IMR-90 (cell line): ENCODE measurements at regions not wholly inside any gene's neighbourhood (a gene's known extent, or its start where the extent isn't known, plus 50 kb on each side); places are given as distances from the start of the nearest gene placed in this dataset.

ENCODE experiments used
- ATAC-seq: fragments of 200-7000 bp; cut with Tn5 transposase; 2 replicates; pipeline ENCODE4 v1.9.1; 2020; ENCODE audit warnings: low read depth, mild to moderate bottlenecking, moderate library complexity
- BruUV-seq: library from RNA; stranded (reverse); fragments of 400-500 nt; replicated peaks from 2 replicates; lab custom pipeline; 2021; lab: Mats Ljungman, UMichigan
- CTCF ChIA-PET: fragments of 300-600 bp; formaldehyde crosslinking; extraction: SDS; loops from one replicate; lab custom pipeline; 2021; ENCODE audit warnings: antibody characterized with exemption; lab: Yijun Ruan, JAX
- POLR2A ChIA-PET: fragments of 300-600 bp; sonication (Branson Sonifier 250); formaldehyde crosslinking; loops from one replicate; lab custom pipeline; 2022; ENCODE audit warnings: antibody characterized with exemption; ENCODE audit not compliant: unreplicated experiment; lab: Charles Lee
- DNase-seq: peaks from one replicate; pipeline ENCODE4 v3.0.0; 2013
- H2AFZ ChIP-seq: replicated peaks from 2 replicates; pipeline ENCODE3; 2013; ENCODE audit warnings: low read length, mild to moderate bottlenecking; ENCODE audit not compliant: poor library complexity
- H2AK5ac ChIP-seq: 2 replicates; pipeline ENCODE4 v1.6.1; 2013; ENCODE audit warnings: low read depth, low read length, inconsistent platforms
- H2AK9ac ChIP-seq: replicated peaks from 2 replicates; pipeline ENCODE3; 2013; ENCODE audit warnings: mild to moderate bottlenecking, low read depth, low read length, moderate library complexity; ENCODE audit not compliant: poor library complexity
- H2BK120ac ChIP-seq: 2 replicates; pipeline ENCODE4 v1.6.1; 2013; ENCODE audit warnings: low read depth, low read length, inconsistent platforms
- H2BK15ac ChIP-seq: 3 replicates; pipeline ENCODE4 v1.6.1; 2013; ENCODE audit warnings: low read depth, low read length, inconsistent platforms
- H2BK20ac ChIP-seq: 2 replicates; pipeline ENCODE4 v1.6.1; 2013; ENCODE audit warnings: low read depth, mild to moderate bottlenecking, inconsistent platforms, low read length, moderate library complexity
- H2BK5ac ChIP-seq: 2 replicates; pipeline ENCODE4 v1.6.1; 2013; ENCODE audit warnings: mild to moderate bottlenecking, low read depth, low read length, inconsistent platforms; ENCODE audit not compliant: poor library complexity, severe bottlenecking
- H3K14ac ChIP-seq: replicated peaks from 2 replicates; pipeline ENCODE4 v1.6.1; 2013; ENCODE audit warnings: low read depth, low read length, inconsistent platforms
- H3K18ac ChIP-seq: 2 replicates; pipeline ENCODE4 v1.6.1; 2013; ENCODE audit warnings: low read depth, low read length, control low read depth
- H3K23ac ChIP-seq: 2 replicates; pipeline ENCODE4 v1.6.1; 2013; ENCODE audit warnings: low read depth, low read length, inconsistent platforms
- H3K27ac ChIP-seq: 2 replicates; pipeline ENCODE4 v1.5.1; 2013; ENCODE audit warnings: mild to moderate bottlenecking, control low read depth, low read length; ENCODE audit not compliant: insufficient read depth
- H3K27me3 ChIP-seq: 2 replicates; pipeline ENCODE4 v1.6.1; 2013; ENCODE audit warnings: low read length; ENCODE audit not compliant: control insufficient read depth, insufficient read depth
- H3K36me3 ChIP-seq: 2 replicates; pipeline ENCODE4 v1.6.1; 2013; ENCODE audit warnings: low read length, mixed read lengths; ENCODE audit not compliant: control insufficient read depth, insufficient read depth
- H3K4ac ChIP-seq: 2 replicates; pipeline ENCODE4 v1.6.1; 2013; ENCODE audit warnings: low read depth, low read length, inconsistent platforms
- H3K4me1 ChIP-seq: 2 replicates; pipeline ENCODE4 v1.6.1; 2013; ENCODE audit warnings: low read length, mixed read lengths; ENCODE audit not compliant: control insufficient read depth, insufficient read depth
- H3K4me2 ChIP-seq: 2 replicates; pipeline ENCODE4 v1.6.1; 2013; ENCODE audit warnings: low read depth, mild to moderate bottlenecking, control low read depth, low read length, moderate library complexity
- H3K4me3 ChIP-seq: 2 replicates; pipeline ENCODE4 v1.5.1; 2013; ENCODE audit warnings: low read depth, mild to moderate bottlenecking, control low read depth, low read length, moderate library complexity; ENCODE audit not compliant: insufficient read depth
- H3K56ac ChIP-seq: 2 replicates; pipeline ENCODE4 v1.6.1; 2013; ENCODE audit warnings: low read length, inconsistent platforms; ENCODE audit not compliant: insufficient read depth; ENCODE audit errors: extremely low read depth
- H3K79me1 ChIP-seq, 2 experiments: 2 replicates each; pipeline ENCODE4 v1.6.1; 2013; ENCODE audit warnings: low read length in 2 of 2, inconsistent platforms in 1 of 2, low read depth in 1 of 2
- H3K9ac ChIP-seq: 2 replicates; pipeline ENCODE4 v1.6.1; 2013; ENCODE audit warnings: low read depth, low read length, control low read depth
- H3K9me1 ChIP-seq: 2 replicates; pipeline ENCODE4 v1.6.1; 2013; ENCODE audit warnings: low read length, inconsistent platforms; ENCODE audit not compliant: insufficient read depth
- H3K9me3 ChIP-seq: 2 replicates; pipeline ENCODE4 v1.6.1; 2013; ENCODE audit warnings: low read length; ENCODE audit not compliant: control insufficient read depth, insufficient read depth
- H4K20me1 ChIP-seq: 2 replicates; pipeline ENCODE4 v1.6.1; 2013; ENCODE audit warnings: low read length, inconsistent platforms; ENCODE audit not compliant: insufficient read depth
- H4K5ac ChIP-seq: 2 replicates; pipeline ENCODE4 v1.6.1; 2013; ENCODE audit warnings: mild to moderate bottlenecking, low read depth, low read length, control low read depth
- H4K8ac ChIP-seq, 2 experiments: 2 replicates each; pipeline ENCODE4 v1.6.1; 2013; ENCODE audit warnings: low read depth in 2 of 2, low read length in 2 of 2, control low read depth in 1 of 2, inconsistent platforms in 1 of 2
- H4K91ac ChIP-seq: 2 replicates; pipeline ENCODE4 v1.6.1; 2013; ENCODE audit warnings: low read depth, low read length, inconsistent platforms; ENCODE audit not compliant: insufficient read depth
- BHLHE40 ChIP-seq: fragments of 150-350 bp; IDR thresholded peaks from 2 replicates; pipeline ENCODE4 v1.6.1; 2016; ENCODE audit warnings: mild to moderate bottlenecking, low read depth, low read length
- CEBPB ChIP-seq: IDR thresholded peaks from 2 replicates; pipeline ENCODE4 v1.6.1; 2012; ENCODE audit warnings: low read depth, low read length, improper control_type of control experiment
- CHD1 ChIP-seq: IDR thresholded peaks from 2 replicates; pipeline ENCODE4 v1.6.1; 2012; ENCODE audit warnings: low read depth, low read length, improper control_type of control experiment
- FOS ChIP-seq: fragments of 150-350 bp; IDR thresholded peaks from 2 replicates; pipeline ENCODE4 v1.6.1; 2016; ENCODE audit warnings: low read depth, low read length
- MAFK ChIP-seq: IDR thresholded peaks from 2 replicates; pipeline ENCODE4 v1.6.1; 2012; ENCODE audit warnings: low read depth, low read length, improper control_type of control experiment
- MAZ ChIP-seq: IDR thresholded peaks from 2 replicates; pipeline ENCODE4 v1.6.1; 2012; ENCODE audit warnings: low read depth, mild to moderate bottlenecking, low read length, improper control_type of control experiment, moderate library complexity, borderline replicate concordance
- MXI1 ChIP-seq: IDR thresholded peaks from 2 replicates; pipeline ENCODE4 v1.6.1; 2012; ENCODE audit warnings: low read depth, mild to moderate bottlenecking, low read length, moderate library complexity, borderline replicate concordance
- NFE2L2 ChIP-seq: fragments of 150-350 bp; IDR thresholded peaks from 2 replicates; pipeline ENCODE4 v1.6.1; 2016; ENCODE audit warnings: low read depth, mild to moderate bottlenecking, low read length
- POLR2A ChIP-seq: IDR thresholded peaks from 2 replicates; pipeline ENCODE4 v1.6.1; 2012; ENCODE audit warnings: mild to moderate bottlenecking, low read depth, low read length
- RAD21 ChIP-seq: IDR thresholded peaks from 2 replicates; pipeline ENCODE4 v1.6.1; 2012; ENCODE audit warnings: low read length, improper control_type of control experiment
- RCOR1 ChIP-seq: IDR thresholded peaks from 2 replicates; pipeline ENCODE4 v1.6.1; 2012; ENCODE audit warnings: mild to moderate bottlenecking, low read length, improper control_type of control experiment; ENCODE audit not compliant: insufficient replicate concordance
- RFX5 ChIP-seq: IDR thresholded peaks from 2 replicates; pipeline ENCODE4 v1.8.0; 2012; ENCODE audit warnings: low read depth, mild to moderate bottlenecking, low read length, moderate library complexity
- SMC3 ChIP-seq: fragments of 150-350 bp; IDR thresholded peaks from 2 replicates; pipeline ENCODE4 v1.6.1; 2016; ENCODE audit warnings: low read depth, mild to moderate bottlenecking, antibody characterized with exemption, low read length, moderate library complexity
- WGBS, 2 experiments: methylation state at CpG; one replicate each; pipeline versions ENCODE4 v1.1.5 to v1.1.7; 2013; ENCODE audit warnings: missing lambda C conversion rate in 2 of 2; ENCODE audit not compliant: insufficient read length in 1 of 2; ENCODE audit errors: extremely low coverage in 2 of 2; 5-methylcytosine and 5-hydroxymethylcytosine counted together
- dilution Hi-C: fragments of 300-500 bp; cut with HindIII; formaldehyde crosslinking; loops from one replicate; pipeline ENCODE4 v1.14.3; 2018; ENCODE audit warnings: low sequenced_read_pairs; ENCODE audit not compliant: unreplicated experiment
- in situ Hi-C: fragments of 300-500 bp; cut with MboI; formaldehyde crosslinking; loops from 3 replicates; pipeline ENCODE4 v1.14.3; 2019; ENCODE audit warnings: low sequenced_read_pairs, inconsistent platforms, mixed read lengths
- intact Hi-C: fragments of 100-400 bp; cut with micrococcal nuclease; formaldehyde crosslinking; loops from 2 replicates; pipeline ENCODE4 v1.10.0; 2022
- TF ChIP-seq, protein P1 (sequence below): conservative IDR thresholded peaks from 2 replicates; pipeline ENCODE4 v1.5.1; 2012; ENCODE audit warnings: mild to moderate bottlenecking, low read depth, low read length, improper control_type of control experiment
- TF ChIP-seq, protein P2 (sequence below): fragments of 150-350 bp; IDR thresholded peaks from 2 replicates; pipeline ENCODE4 v1.6.1; 2016; ENCODE audit warnings: low read depth, mild to moderate bottlenecking, low read length, moderate library complexity, borderline replicate concordance
- TF ChIP-seq, protein P3 (sequence below): fragments of 150-350 bp; IDR thresholded peaks from 2 replicates; pipeline ENCODE4 v1.6.1; 2017; ENCODE audit warnings: mild to moderate bottlenecking, antibody characterized with exemption, low read length, low read depth

DNA sequence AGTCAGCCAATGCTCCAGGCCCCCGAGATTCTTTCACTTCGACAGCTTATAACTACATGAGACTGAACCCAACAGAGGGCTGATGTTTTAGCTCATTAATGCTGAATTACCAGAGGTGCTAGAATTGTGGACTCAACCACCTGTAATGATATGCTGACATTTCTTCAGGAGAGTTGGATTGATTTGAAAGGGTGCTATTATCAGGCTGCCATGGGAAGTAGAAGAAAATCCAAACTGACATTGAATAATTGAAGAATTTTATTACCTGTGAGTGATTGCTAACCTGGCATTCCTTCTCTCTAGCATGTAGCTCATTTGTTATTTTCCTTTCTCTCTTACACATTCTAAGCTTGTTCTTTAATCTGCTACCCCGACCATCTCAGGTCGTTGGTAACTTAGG, 488.8 kb downstream of the PID1 start:
- WGBS, 2 experiments, result 60% methylated on average over 2 of the region's 4 CpGs; no CpG with 5 or more reads in 1 of the 2 experiments
- Histone ChIP-seq H2BK5ac (no peak overlapping the region), H3K36me3 (no peaks in the 10 kb centered on the region), H3K27me3 (no peaks in the 10 kb centered on the region), H3K23ac (no peak overlapping the region), H3K4me2 (no peak overlapping the region), H4K5ac (no peak overlapping the region), H2AK9ac (no peak overlapping the region), H3K79me1 (no peaks in the 10 kb centered on the region), H3K9me1 (no peaks in the 10 kb centered on the region), H4K91ac (no peak overlapping the region), H3K14ac (no peak overlapping the region), H3K9me3 (peaks cover 7% of the 10 kb centered on the region), H2BK15ac (no peak overlapping the region), H2AK5ac (no peak overlapping the region), H3K9ac (no peak overlapping the region), H3K18ac (no peak overlapping the region), H2AFZ (no peak overlapping the region), H4K20me1 (no peaks in the 10 kb centered on the region), H3K4me1 (no peaks in the 10 kb centered on the region), H4K8ac (no peak overlapping the region), H2BK20ac (no peak overlapping the region), H3K4ac (no peak overlapping the region), H3K56ac (no peak overlapping the region), H3K4me3 (no peak overlapping the region), H2BK120ac (no peak overlapping the region), H3K27ac (no peak overlapping the region)
- ChIA-PET POLR2A (no interaction called here), CTCF (no interaction called here)
- no peak for TF ChIP-seq CEBPB
- TF ChIP-seq POLR2A, result no peak
- TF ChIP-seq MXI1, result no peak
- no peak for TF ChIP-seq FOS
- TF ChIP-seq NFE2L2, result no peak
- no peak for TF ChIP-seq RCOR1
- TF ChIP-seq BHLHE40, result no peak
- no peak for TF ChIP-seq MAZ
- no peak for TF ChIP-seq MAFK
- no peak for TF ChIP-seq RAD21
- TF ChIP-seq CHD1, result no peak
- TF ChIP-seq, protein P1, sequence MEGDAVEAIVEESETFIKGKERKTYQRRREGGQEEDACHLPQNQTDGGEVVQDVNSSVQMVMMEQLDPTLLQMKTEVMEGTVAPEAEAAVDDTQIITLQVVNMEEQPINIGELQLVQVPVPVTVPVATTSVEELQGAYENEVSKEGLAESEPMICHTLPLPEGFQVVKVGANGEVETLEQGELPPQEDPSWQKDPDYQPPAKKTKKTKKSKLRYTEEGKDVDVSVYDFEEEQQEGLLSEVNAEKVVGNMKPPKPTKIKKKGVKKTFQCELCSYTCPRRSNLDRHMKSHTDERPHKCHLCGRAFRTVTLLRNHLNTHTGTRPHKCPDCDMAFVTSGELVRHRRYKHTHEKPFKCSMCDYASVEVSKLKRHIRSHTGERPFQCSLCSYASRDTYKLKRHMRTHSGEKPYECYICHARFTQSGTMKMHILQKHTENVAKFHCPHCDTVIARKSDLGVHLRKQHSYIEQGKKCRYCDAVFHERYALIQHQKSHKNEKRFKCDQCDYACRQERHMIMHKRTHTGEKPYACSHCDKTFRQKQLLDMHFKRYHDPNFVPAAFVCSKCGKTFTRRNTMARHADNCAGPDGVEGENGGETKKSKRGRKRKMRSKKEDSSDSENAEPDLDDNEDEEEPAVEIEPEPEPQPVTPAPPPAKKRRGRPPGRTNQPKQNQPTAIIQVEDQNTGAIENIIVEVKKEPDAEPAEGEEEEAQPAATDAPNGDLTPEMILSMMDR, result no peak
- TF ChIP-seq, protein P2, sequence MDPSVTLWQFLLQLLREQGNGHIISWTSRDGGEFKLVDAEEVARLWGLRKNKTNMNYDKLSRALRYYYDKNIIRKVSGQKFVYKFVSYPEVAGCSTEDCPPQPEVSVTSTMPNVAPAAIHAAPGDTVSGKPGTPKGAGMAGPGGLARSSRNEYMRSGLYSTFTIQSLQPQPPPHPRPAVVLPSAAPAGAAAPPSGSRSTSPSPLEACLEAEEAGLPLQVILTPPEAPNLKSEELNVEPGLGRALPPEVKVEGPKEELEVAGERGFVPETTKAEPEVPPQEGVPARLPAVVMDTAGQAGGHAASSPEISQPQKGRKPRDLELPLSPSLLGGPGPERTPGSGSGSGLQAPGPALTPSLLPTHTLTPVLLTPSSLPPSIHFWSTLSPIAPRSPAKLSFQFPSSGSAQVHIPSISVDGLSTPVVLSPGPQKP, result no peak
- TF ChIP-seq RFX5, result no peak
- no peak for TF ChIP-seq SMC3
- TF ChIP-seq, protein P3, sequence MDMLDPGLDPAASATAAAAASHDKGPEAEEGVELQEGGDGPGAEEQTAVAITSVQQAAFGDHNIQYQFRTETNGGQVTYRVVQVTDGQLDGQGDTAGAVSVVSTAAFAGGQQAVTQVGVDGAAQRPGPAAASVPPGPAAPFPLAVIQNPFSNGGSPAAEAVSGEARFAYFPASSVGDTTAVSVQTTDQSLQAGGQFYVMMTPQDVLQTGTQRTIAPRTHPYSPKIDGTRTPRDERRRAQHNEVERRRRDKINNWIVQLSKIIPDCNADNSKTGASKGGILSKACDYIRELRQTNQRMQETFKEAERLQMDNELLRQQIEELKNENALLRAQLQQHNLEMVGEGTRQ, result no peak
- intact Hi-C loops (no loop called here), dilution Hi-C loops (no loop called here), in situ Hi-C loops (no loop called here)
- ATAC-seq, result no peak
- DNase-seq, result no peak
- no TSS peak for BruUV-seq
